Smooth muscle cell (in vitro differentiated cells): ENCODE measurements at regions not wholly inside any gene's neighbourhood (a gene's known extent, or its start where the extent isn't known, plus 50 kb on each side); places are given as distances from the start of the nearest gene placed in this dataset.

Experiments
- DNase-seq: peaks from one replicate; lab custom pipeline; 2025; ENCODE audit not compliant: unreplicated experiment; lab: John Stamatoyannopoulos, UW
- H2AFZ ChIP-seq: fragments of 200-600 bp; sonication (generic); 2 replicates; pipeline ENCODE4 v1.6.0; 2016; ENCODE audit warnings: antibody characterized with exemption, low read depth, mild to moderate bottlenecking
- H3F3A ChIP-seq: fragments of 200-600 bp; sonication (generic); 2 replicates; pipeline ENCODE4 v1.6.0; 2017; ENCODE audit warnings: antibody characterized with exemption, low read depth
- H3K27ac ChIP-seq: fragments of 200-600 bp; sonication (generic); 2 replicates; pipeline ENCODE4 v1.5.1; 2016; ENCODE audit warnings: low read depth, mild to moderate bottlenecking
- H3K27me3 ChIP-seq: fragments of 200-600 bp; sonication (generic); 2 replicates; pipeline ENCODE4 v1.6.1; 2016; ENCODE audit warnings: low read depth, mild to moderate bottlenecking
- H3K36me3 ChIP-seq: fragments of 200-600 bp; sonication (generic); 2 replicates; pipeline ENCODE4 v1.5.1; 2016; ENCODE audit warnings: low read depth
- H3K4me1 ChIP-seq: fragments of 200-600 bp; sonication (generic); 2 replicates; pipeline ENCODE4 v1.5.1; 2016; ENCODE audit warnings: low read depth
- H3K4me2 ChIP-seq: fragments of 200-600 bp; sonication (generic); 2 replicates; pipeline ENCODE4 v1.6.0; 2016; ENCODE audit warnings: mild to moderate bottlenecking
- H3K4me3 ChIP-seq: fragments of 200-600 bp; sonication (generic); 2 replicates; pipeline ENCODE4 v1.5.1; 2016; ENCODE audit warnings: mild to moderate bottlenecking
- H3K79me2 ChIP-seq: fragments of 200-600 bp; sonication (generic); 2 replicates; pipeline ENCODE4 v1.6.0; 2016; ENCODE audit warnings: low read depth, mild to moderate bottlenecking
- H3K9ac ChIP-seq: fragments of 200-600 bp; sonication (generic); 2 replicates; pipeline ENCODE4 v1.6.0; 2016; ENCODE audit warnings: low read depth
- H3K9me3 ChIP-seq: fragments of 200-600 bp; sonication (generic); replicated peaks from 2 replicates; pipeline ENCODE4 v1.5.1; 2016; ENCODE audit warnings: low read depth
- H4K20me1 ChIP-seq: fragments of 200-600 bp; sonication (generic); 2 replicates; pipeline ENCODE4 v1.6.0; 2016; ENCODE audit warnings: low read depth
- WGBS: methylation state at CpG from one replicate; pipeline ENCODE4 v1.1.7; 2016; ENCODE audit warnings: low lambda C conversion rate; 5-methylcytosine and 5-hydroxymethylcytosine counted together
- TF ChIP-seq, protein P1 (sequence below): fragments of 200-600 bp; sonication (generic); IDR thresholded peaks from 2 replicates; pipeline ENCODE4 v1.5.1; 2017; ENCODE audit warnings: borderline replicate concordance, mild to moderate bottlenecking, antibody characterized with exemption; ENCODE audit not compliant: insufficient read depth, poor library complexity, severe bottlenecking

DNA sequence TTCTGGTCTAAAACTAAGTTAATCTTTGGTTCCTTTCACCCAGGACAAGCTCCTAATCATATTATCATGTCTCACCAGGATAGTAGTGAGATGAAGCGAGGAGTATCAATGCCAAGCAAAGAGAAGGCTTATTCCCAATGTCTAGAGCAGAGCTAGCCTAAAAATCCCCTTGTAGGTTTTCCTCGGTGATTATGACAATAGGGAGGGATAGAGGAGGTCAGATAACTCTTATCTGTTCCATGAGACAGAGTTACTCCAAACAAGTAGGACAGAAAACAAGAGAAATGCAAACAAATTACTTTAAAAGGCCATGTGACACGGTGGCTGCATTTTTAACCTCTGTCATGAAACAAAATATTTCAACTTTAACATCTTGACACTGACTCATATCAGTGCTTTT is 623.1 kb downstream of the ADCYAP1 start:
- Histone ChIP-seq H2AFZ (no peak overlapping the region), H3K27ac (no peak overlapping the region), H3K36me3 (no peaks in the 10 kb centered on the region), H3K4me1 (no peaks in the 10 kb centered on the region), H4K20me1 (no peaks in the 10 kb centered on the region), H3F3A (no peaks in the 10 kb centered on the region), H3K4me2 (no peak overlapping the region), H3K4me3 (no peak overlapping the region), H3K9ac (no peak overlapping the region), H3K79me2 (no peaks in the 10 kb centered on the region), H3K9me3 (no peaks in the 10 kb centered on the region), H3K27me3 (no peaks in the 10 kb centered on the region)
- DNase-seq: no peak
- 71% methylated on average over 3 of the region's 3 CpGs for WGBS
- TF ChIP-seq, protein P1, sequence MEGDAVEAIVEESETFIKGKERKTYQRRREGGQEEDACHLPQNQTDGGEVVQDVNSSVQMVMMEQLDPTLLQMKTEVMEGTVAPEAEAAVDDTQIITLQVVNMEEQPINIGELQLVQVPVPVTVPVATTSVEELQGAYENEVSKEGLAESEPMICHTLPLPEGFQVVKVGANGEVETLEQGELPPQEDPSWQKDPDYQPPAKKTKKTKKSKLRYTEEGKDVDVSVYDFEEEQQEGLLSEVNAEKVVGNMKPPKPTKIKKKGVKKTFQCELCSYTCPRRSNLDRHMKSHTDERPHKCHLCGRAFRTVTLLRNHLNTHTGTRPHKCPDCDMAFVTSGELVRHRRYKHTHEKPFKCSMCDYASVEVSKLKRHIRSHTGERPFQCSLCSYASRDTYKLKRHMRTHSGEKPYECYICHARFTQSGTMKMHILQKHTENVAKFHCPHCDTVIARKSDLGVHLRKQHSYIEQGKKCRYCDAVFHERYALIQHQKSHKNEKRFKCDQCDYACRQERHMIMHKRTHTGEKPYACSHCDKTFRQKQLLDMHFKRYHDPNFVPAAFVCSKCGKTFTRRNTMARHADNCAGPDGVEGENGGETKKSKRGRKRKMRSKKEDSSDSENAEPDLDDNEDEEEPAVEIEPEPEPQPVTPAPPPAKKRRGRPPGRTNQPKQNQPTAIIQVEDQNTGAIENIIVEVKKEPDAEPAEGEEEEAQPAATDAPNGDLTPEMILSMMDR: no peak

- Histone ChIP-seq H3K4me1 (no peaks in the 10 kb centered on the region), H4K20me1 (no peaks in the 10 kb centered on the region), H3K9ac (no peak overlapping the region), H3K4me3 (no peak overlapping the region), H3K27me3 (no peaks in the 10 kb centered on the region), H3K27ac (no peak overlapping the region), H3F3A (no peaks in the 10 kb centered on the region), H3K4me2 (no peak overlapping the region), H3K36me3 (no peaks in the 10 kb centered on the region), H3K9me3 (no peaks in the 10 kb centered on the region), H3K79me2 (no peaks in the 10 kb centered on the region), H2AFZ (no peak overlapping the region)
- TF ChIP-seq, protein P1: no peak
- 82% methylated on average over 1 of the region's 1 CpG for WGBS
- no peak for DNase-seq
These were observed 623.8 kb downstream of the ADCYAP1 start for GRCh38 chr18:1528447-1528846.

DNA sequence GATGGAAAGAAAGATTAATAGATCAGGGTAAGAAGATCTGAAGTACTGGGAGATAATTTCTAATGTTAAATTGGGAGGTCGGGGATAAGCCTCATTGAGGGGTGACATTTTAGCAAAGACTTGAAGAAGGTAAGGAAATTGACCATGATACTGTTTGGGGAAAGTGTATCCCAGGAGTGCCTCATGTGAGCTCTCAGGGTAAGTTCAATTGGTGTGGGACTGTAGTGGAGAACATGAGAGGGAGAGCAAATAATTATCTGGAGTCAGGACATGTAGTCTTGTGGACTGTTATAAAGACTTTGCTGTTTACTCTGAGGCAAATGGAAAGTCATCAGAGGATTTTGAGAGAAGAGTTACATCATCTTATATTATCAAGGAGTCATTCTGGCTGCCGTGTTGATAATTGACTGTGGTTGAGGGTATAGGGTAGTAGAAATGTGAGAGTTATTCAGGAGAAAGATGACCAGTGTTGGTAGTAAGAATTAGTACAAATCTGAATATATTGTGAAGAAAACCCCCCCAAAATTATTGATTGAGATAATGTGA is 624.4 kb downstream of the ADCYAP1 start:
- Histone ChIP-seq H3K27me3 (no peaks in the 10 kb centered on the region), H3K27ac (no peak overlapping the region), H3K9ac (no peak overlapping the region), H3K79me2 (no peaks in the 10 kb centered on the region), H3K4me2 (no peak overlapping the region), H3K36me3 (no peaks in the 10 kb centered on the region), H3F3A (no peaks in the 10 kb centered on the region), H3K4me3 (no peak overlapping the region), H2AFZ (no peak overlapping the region), H3K4me1 (no peaks in the 10 kb centered on the region), H4K20me1 (no peaks in the 10 kb centered on the region), H3K9me3 (no peaks in the 10 kb centered on the region)
- WGBS: 62% methylated on average over 2 of the region's 2 CpGs
- DNase-seq: no peak
- TF ChIP-seq, protein P1: no peak

DNA sequence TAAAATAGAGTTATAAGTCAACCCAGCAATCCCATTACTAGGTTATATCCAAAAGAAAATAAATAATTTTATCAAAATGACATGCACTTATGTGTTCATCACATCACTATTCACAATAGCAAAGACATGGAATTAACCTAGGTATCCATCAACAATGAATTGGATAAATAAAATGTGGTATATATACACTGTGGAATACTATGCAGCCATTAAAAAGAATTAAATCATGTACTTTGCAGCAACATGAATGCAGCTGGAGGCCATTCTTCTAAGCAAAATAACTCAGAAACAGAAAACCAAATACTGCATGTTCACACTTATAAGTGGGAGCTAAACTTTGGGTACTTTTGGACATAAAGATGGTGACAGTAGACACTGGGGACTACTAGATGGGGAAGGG is 626.0 kb downstream of the ADCYAP1 start:
- Histone ChIP-seq H3K36me3 (no peaks in the 10 kb centered on the region), H3F3A (no peaks in the 10 kb centered on the region), H3K4me1 (no peaks in the 10 kb centered on the region), H3K4me2 (no peak overlapping the region), H3K79me2 (no peaks in the 10 kb centered on the region), H4K20me1 (no peaks in the 10 kb centered on the region), H3K27me3 (no peaks in the 10 kb centered on the region), H3K4me3 (no peak overlapping the region), H2AFZ (no peak overlapping the region), H3K9me3 (no peaks in the 10 kb centered on the region), H3K9ac (no peak overlapping the region), H3K27ac (no peak overlapping the region)
- TF ChIP-seq, protein P1: no peak
- DNase-seq: no peak
